DMS114 treated with DMSO at 0.1 percent for 48 hours (cell line): ENCODE measurements at regions not wholly inside any gene's neighbourhood (a gene's known extent, or its start where the extent isn't known, plus 50 kb on each side); places are given as distances from the start of the nearest gene placed in this dataset.

ENCODE experiments used
- DNase-seq: peaks from one replicate; lab custom pipeline; 2025; ENCODE audit not compliant: unreplicated experiment; lab: John Stamatoyannopoulos, UW

GRCh38 chr16:85354686-85355514 lies 242.6 kb upstream of the CIBAR2 start:
- DNase-seq, result no peak

- no peak for DNase-seq
These were observed 243.2 kb upstream of the CIBAR2 start for GRCh38 chr16:85355515-85355837.

DNA sequence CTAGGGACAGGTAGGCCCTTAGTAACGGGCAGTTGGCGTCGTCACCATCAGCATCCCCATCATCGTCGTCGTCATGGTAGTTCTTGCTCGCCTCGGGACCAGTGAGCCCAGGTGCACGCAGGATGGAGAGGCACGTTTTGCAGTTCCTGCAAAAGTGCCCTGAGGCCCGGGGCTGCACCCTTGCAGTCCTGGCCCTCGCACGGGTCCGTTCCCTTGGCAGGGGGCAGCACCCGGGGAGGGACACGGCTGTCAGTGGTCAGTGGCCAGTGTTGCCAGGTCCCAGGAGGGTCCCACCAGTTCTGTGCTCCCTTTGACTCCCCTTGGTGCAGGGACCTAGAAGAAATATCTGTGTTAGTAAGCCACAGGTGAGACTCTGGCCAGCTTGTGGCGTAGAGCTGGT lies 243.9 kb upstream of the CIBAR2 start:
- DNase-seq, result no peak

GRCh38 chr16:85357323-85357722 lies 245.1 kb upstream of the CIBAR2 start:
- DNase-seq, result no peak

- no peak for DNase-seq
These were observed 245.7 kb upstream of the CIBAR2 start for GRCh38 chr16:85357924-85358505.

DNA sequence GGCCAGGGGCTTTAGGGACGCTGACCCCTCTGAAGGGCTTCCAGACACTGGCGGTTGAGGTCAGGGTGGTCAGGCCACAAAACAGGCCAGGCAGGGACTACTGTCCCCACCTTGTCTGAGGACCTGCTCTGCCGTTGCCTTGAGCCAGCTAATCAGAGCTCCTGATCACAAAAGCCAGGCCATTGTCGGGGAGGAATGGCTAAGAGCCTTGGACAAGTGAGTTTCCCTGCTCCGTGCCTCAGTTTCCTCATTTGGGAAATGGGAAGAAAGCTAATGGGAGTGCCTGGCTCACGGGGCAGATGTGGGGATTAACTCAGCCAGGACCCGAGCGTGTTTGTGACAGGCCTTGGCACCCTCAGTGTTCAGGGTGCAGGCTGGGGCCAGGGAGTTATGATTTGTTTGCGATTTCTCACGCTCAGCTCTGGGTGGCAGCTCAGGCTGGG lies 246.5 kb upstream of the CIBAR2 start:
- no peak for DNase-seq

DNA sequence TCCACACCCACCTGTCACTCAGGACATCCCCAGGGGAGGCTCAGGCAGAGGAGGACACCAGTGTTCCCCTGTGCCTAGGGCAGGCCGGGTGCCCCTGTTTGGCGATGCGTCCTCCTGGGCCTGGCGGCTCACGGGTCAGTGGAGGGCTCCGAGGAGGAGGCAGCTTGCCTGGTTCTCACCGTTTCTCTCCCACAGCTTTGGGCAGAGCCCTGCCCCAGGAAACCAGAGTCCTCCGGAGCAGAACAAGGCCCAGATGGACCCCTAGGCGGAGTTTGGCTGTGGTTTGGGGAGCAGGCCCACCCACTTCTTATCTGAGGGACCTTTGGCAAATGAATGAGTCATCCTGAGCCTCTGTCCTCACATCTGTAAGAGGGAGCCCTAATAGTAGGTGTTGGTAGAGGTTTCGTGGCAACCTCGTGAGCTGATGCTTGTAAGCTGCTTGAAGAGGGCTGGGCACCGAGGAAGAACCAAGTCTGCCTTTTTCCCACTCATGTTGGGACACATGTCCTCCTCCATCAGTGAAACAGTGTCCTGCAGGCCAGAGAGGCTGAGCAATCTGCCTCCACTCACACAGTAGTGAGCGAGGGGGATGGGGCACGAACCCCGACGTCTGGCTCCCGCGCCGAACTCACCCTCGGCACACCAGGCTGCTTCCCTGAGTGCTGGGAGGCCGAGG lies 247.0 kb upstream of the CIBAR2 start:
- no peak for DNase-seq

- DNase-seq, result no peak
These were observed 248.3 kb upstream of the CIBAR2 start for GRCh38 chr16:85360323-85361277.

DNA sequence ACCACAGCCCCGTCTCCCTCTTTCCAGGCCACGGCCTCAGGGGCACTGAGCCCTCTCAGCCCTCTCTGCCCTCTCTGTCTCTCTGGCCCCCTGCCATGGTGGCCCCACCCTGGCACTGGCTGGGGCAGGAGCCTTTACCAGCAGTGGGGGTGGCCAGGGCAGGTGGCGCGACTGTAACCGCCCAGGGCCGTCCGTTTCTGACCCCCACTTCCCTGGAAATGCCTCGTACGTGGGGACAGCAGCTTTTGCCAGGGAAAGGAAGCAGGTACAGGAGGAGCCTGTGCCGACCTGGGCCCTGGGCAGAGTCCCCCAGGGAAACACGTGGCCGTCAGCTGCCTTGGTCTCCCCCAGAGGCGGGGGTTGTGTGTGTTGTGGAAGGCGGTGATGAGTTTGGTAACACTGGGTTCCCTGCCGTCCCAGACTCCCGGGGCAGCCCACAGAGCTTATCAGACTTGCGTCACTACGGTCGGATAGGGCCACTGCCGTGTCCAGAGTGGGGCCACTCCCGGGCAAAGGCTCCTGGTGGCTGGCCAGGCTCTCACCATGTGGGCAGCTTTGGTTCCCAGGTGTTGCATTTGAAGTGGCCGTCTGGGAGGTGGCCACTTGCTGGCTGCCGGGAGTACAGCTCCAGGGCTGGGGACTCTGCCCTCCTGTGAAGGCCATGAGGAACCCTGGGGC lies 249.3 kb upstream of the CIBAR2 start:
- DNase-seq, result no peak

- DNase-seq, result no peak
These were observed 250.2 kb upstream of the CIBAR2 start for GRCh38 chr16:85362443-85362842.

DNA sequence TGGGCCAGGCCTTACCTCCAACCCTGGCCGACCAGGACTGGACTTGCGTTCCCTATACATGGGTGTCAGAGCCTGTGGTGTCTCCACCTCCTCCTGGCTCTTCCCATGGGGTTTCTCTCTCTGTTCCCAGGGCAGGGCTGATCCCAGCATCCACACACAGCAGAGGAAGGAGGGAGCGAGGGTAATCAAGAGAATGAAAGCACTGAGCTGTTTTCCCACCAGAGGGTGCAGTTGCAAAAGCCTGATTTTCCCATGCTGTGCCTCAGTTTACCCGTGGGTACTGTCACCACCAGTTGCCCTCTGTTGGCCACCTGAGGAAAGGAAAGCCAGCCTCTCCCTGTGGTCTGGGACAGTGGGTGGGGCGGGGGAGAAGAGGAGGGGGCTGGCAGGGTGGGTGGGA lies 249.7 kb upstream of the GSE1 start:
- DNase-seq, result no peak

- DNase-seq, result no peak
These were observed 249.2 kb upstream of the GSE1 start for GRCh38 chr16:85363881-85364280.

GRCh38 chr16:85364323-85365040 lies 248.6 kb upstream of the GSE1 start:
- DNase-seq, result no peak

GRCh38 chr16:85365120-85365519 lies 248.0 kb upstream of the GSE1 start:
- DNase-seq, result no peak

GRCh38 chr16:85366031-85366763 lies 246.9 kb upstream of the GSE1 start:
- no peak for DNase-seq

DNA sequence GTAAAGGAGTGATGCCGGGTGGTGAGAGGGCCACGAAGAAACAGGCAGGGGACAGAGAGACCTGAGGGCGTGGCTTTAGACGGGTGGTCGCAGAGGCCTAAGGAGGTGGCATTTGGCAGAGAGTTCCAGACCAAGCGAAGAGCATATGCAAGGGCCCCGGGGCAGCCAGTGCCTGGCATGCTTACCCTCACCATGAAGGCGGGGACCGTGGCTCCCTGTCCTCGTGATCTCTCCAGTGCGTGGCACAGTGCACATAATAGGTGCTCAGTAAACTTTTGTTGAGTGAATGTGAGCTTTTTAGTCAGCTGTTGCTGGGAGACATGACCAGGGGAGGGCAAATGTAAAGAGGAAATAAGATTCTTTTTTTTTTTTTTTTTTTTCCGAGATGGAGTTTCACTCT lies 245.6 kb upstream of the GSE1 start:
- DNase-seq, result no peak

DNA sequence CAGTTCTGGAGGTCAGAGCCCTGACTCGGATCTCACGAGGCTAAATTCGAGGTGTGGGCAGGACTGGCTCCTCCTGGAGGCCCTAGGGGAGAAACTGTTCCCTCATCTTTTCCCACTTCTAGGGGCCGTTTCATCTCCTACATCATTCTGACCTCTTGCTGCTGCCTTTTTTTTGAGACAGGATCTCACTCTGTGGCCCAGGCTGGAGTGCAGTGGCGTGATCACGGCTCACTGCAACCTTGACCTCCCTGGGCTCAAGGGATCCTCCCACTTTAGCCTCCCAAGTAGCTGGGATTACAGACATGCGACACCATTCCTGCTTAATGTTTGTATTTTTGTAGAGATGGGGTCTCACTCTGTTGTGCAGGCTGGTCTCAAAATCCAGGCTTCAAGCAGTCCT lies 244.1 kb upstream of the GSE1 start:
- no peak for DNase-seq

DNA sequence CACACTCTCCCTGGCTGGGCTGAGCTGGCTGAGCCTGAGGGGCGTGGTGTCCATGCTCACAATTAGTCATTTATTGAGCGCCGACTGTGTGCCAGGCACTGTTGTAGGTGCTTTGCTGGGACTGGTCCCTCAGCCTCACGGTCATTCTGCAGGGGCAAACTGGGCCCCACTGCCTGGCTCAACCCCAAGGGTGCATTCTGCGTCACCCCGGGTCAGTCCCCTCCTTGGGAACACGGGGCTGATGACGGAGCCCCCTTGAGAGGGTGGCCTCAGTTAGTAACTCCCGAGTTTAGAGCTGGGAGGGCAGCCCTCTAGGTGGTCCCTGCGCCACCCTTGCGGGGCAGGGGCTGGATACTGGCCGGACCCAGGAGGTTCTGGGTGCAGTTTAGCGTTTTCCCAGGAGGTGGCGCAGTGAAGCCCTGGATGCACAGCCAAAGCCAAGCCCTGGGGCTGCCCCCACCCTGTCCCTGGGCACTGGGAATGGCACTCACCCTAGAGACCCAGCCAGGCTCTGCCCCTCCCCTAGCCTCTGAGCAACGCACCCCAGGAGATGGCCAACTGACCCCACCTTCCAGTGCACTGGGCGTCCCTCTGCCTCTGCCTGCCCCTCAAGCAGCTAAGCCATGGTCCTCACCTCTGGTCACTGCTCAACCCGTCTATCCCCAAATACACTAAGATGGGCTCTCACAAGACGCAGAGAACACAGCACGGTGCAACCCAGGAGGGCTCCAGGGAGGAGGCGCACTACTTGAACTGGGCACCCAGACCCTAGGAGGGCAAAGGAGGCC lies 243.2 kb upstream of the GSE1 start:
- DNase-seq, result peak; percentile 17

- DNase-seq, result no peak
These were observed 242.6 kb upstream of the GSE1 start for GRCh38 chr16:85370543-85370880.
